K562 (cell line): ENCODE measurements at regions not wholly inside any gene's neighbourhood (a gene's known extent, or its start where the extent isn't known, plus 50 kb on each side); places are given as distances from the start of the nearest gene placed in this dataset.
"Not testable (repeated sequence)": the region's sequence is repeated elsewhere in the genome, so short reads cannot be mapped to it uniquely, and the experiment has no call there.

ENCODE experiments used
- ATAC-seq: fragments of 200-7000 bp; cut with Tn5 transposase; 3 replicates; pipeline ENCODE4 v1.9.1; 2020; ENCODE audit warnings: moderate library complexity
- BruUV-seq: library from RNA; stranded (reverse); fragments of 400-500 nt; replicated peaks from 2 replicates; lab custom pipeline; 2021; lab: Mats Ljungman, UMichigan
- CTCF ChIA-PET: fragments of 300-600 bp; formaldehyde crosslinking; extraction: SDS; loops from one replicate; lab custom pipeline; 2021; ENCODE audit warnings: low intra/inter-chr PET ratio; lab: Yijun Ruan, JAX
- POLR2A ChIA-PET: fragments of 300-600, 350-650 bp; sonication (Branson Sonifier 250); formaldehyde crosslinking; extraction: SDS; loops from one replicate; lab custom pipeline; 2021; ENCODE audit warnings: antibody characterized with exemption, inconsistent platforms; lab: Yijun Ruan, JAX
- DNase-seq, 4 experiments: peaks; one replicate each; pipeline versions ENCODE4 v3.0.0 to v3.0.0-alpha.2; 2011 to 2018; ENCODE audit warnings: low spot score in 3 of 4, mixed read lengths in 3 of 4; ENCODE audit errors: extremely low read depth in 1 of 4
- FAIRE-seq: peaks from 2 replicates; lab custom pipeline; 2011; peaks lifted over from hg19 to GRCh38; lab: Jason Lieb, UNC
- H2AFZ ChIP-seq: 2 replicates; pipeline ENCODE4 v1.6.0; 2011; ENCODE audit warnings: low read depth, low read length, control low read depth, inconsistent platforms
- H3K27ac ChIP-seq: fragments of 200-600 bp; 3 replicates; pipeline ENCODE4 v1.8.0; 2011; ENCODE audit warnings: low read depth, mild to moderate bottlenecking, control low read depth, inconsistent platforms, low read length, moderate library complexity, mixed read lengths; ENCODE audit errors: extremely low read depth
- H3K27me3 ChIP-seq, 2 experiments: fragments of 300-600 bp in 1 of 2; 2 replicates in 1 of 2; 3 replicates in 1 of 2; pipeline versions ENCODE4 v1.6.0 to v1.8.0; 2011; ENCODE audit warnings: inconsistent platforms in 2 of 2, low read length in 2 of 2, mild to moderate bottlenecking in 1 of 2, mixed read lengths in 1 of 2, moderate library complexity in 1 of 2; ENCODE audit not compliant: control insufficient read depth in 2 of 2, insufficient read depth in 2 of 2
- H3K36me3 ChIP-seq: fragments of 300-600 bp; 3 replicates; pipeline ENCODE4 v1.8.0; 2011; ENCODE audit warnings: mild to moderate bottlenecking, low read length, inconsistent platforms; ENCODE audit not compliant: control insufficient read depth, insufficient read depth
- H3K4me1 ChIP-seq, 2 experiments: fragments of 200-600 bp in 1 of 2; replicated peaks in 1 of 2; 2 replicates in 1 of 2; 3 replicates in 1 of 2; pipeline versions ENCODE4 v1.5.1 to v1.8.0; 2011; ENCODE audit warnings: inconsistent platforms in 2 of 2, low read length in 2 of 2, mild to moderate bottlenecking in 1 of 2, mixed read lengths in 1 of 2, moderate library complexity in 1 of 2; ENCODE audit not compliant: control insufficient read depth in 2 of 2, insufficient read depth in 2 of 2
- H3K4me2 ChIP-seq: 2 replicates; pipeline ENCODE4 v1.6.1; 2011; ENCODE audit warnings: low read length, control low read depth, inconsistent platforms, mixed read lengths; ENCODE audit not compliant: insufficient read depth
- H3K4me3 ChIP-seq: fragments of 200-600 bp; sonication (generic), shearing (Covaris generic); 2 replicates; pipeline ENCODE4 v1.5.1; 2016; ENCODE audit warnings: control low read depth, inconsistent platforms
- H3K79me2 ChIP-seq: fragments of 200-600 bp; 3 replicates; pipeline ENCODE4 v1.8.0; 2011; ENCODE audit warnings: low read length, inconsistent platforms; ENCODE audit not compliant: control insufficient read depth, insufficient read depth
- H3K9ac ChIP-seq, 2 experiments: 2 replicates each; pipeline versions ENCODE4 v1.6.0 to v1.6.1; 2011; ENCODE audit warnings: low read depth in 2 of 2, low read length in 2 of 2, control low read depth in 1 of 2, inconsistent platforms in 1 of 2, mild to moderate bottlenecking in 1 of 2, mixed read lengths in 1 of 2; ENCODE audit not compliant: insufficient read depth in 1 of 2
- H3K9me1 ChIP-seq: one replicate; pipeline ENCODE4 v1.6.0; 2011; ENCODE audit warnings: inconsistent platforms, mild to moderate bottlenecking, low read length, moderate library complexity; ENCODE audit not compliant: control insufficient read depth, insufficient read depth
- H3K9me3 ChIP-seq: replicated peaks from 2 replicates; pipeline ENCODE4 v1.5.1; 2011; ENCODE audit warnings: low read depth, low read length, inconsistent platforms; ENCODE audit not compliant: control insufficient read depth, insufficient read depth
- H4K20me1 ChIP-seq: replicated peaks from 2 replicates; pipeline ENCODE4 v1.6.1; 2011; ENCODE audit warnings: low read length, inconsistent platforms, mixed read lengths; ENCODE audit not compliant: control insufficient read depth, insufficient read depth
- ZBTB33 ChIP-seq: sonication (generic); formaldehyde crosslinking; IDR thresholded peaks from 2 replicates; pipeline ENCODE4 v1.8.1; 2023; ENCODE audit warnings: mild to moderate bottlenecking, missing genetic modification reagents
- ZNF121 ChIP-seq: sonication (generic); formaldehyde crosslinking; conservative IDR thresholded peaks from 2 replicates; pipeline ENCODE4 v1.8.0; 2022; ENCODE audit warnings: missing genetic modification reagents
- WGBS: fragments of 100-300 bp; shearing (Covaris generic); methylation state at CpG from one replicate; pipeline ENCODE4 v1.1.6; 2016; ENCODE audit warnings: low coverage, mixed read lengths; ENCODE audit not compliant: insufficient coverage; ENCODE audit errors: missing lambda C conversion rate; 5-methylcytosine and 5-hydroxymethylcytosine counted together
- in situ Hi-C: fragments of 300-500 bp; cut with MboI; formaldehyde crosslinking; loops from 4 replicates; pipeline ENCODE4 v1.15.0; 2018; ENCODE audit warnings: inconsistent platforms, mixed read lengths
- intact Hi-C: fragments of 100-400 bp; cut with micrococcal nuclease; formaldehyde crosslinking; loops from 2 replicates; pipeline ENCODE4 v1.14.2; 2022

- in situ Hi-C loops, H3K79me2 ChIP-seq, H2AFZ ChIP-seq, H3K9ac ChIP-seq, intact Hi-C loops, H3K9me1 ChIP-seq, BruUV-seq, DNase-seq, ATAC-seq, H3K4me2 ChIP-seq, CTCF ChIA-PET, H3K4me1 ChIP-seq, H3K27me3 ChIP-seq, H3K9me3 ChIP-seq, H3K36me3 ChIP-seq, H3K4me3 ChIP-seq, H3K27ac ChIP-seq, H4K20me1 ChIP-seq, FAIRE-seq: not testable (repeated sequence)
- TF ChIP-seq ZBTB33 (CRISPR knock-in tag) (peak; percentile 89), ZNF121 (CRISPR knock-in tag) (peak; percentile 75)
- 97% methylated on average over 18 of the region's 18 CpGs for WGBS
- POLR2A ChIA-PET, result interaction anchor here (0.7 kb wide), 1 partner anchor 24 kb away, joined by 3 read pairs; no protein-coding TSS in a partner anchor
These were observed 125.6 kb upstream of the BTN3A2 start for GRCh38 chr6:26239415-26239814.
